Body of pancreas (tissue), 4 donors: ENCODE measurements at regions not wholly inside any gene's neighbourhood (a gene's known extent, or its start where the extent isn't known, plus 50 kb on each side); places are given as distances from the start of the nearest gene placed in this dataset.
"Not testable (repeated sequence)": the region's sequence is repeated elsewhere in the genome, so short reads cannot be mapped to it uniquely, and the experiment has no call there.

ENCODE experiments used
- CTCF ChIP-seq, 7 experiments: fragments of 450-650 bp in 4 of 7; fragments of 200-600 bp in 3 of 7; sonication (generic) in 3 of 7; IDR thresholded peaks; one replicate each; pipeline ENCODE4 v1.5.1; 2016 to 2019; ENCODE audit warnings: antibody characterized with exemption in 7 of 7
- POLR2A ChIP-seq, 3 donors: fragments of 450-650 bp; IDR thresholded peaks; one replicate each; pipeline ENCODE4 v1.6.1; 2016; ENCODE audit warnings: antibody characterized with exemption in 3 of 3, mild to moderate bottlenecking in 2 of 3

GRCh38 chr3:193003624-193004023, 86.0 kb upstream of the MB21D2 start:
- TF ChIP-seq POLR2A, CTCF (IDR thresholded peaks at IDR 0.05): not testable (repeated sequence)
